VCaP (cell line): ENCODE measurements at regions not wholly inside any gene's neighbourhood (a gene's known extent, or its start where the extent isn't known, plus 50 kb on each side); places are given as distances from the start of the nearest gene placed in this dataset.

Source experiments
- H3K27ac ChIP-seq: fragments of 450-650 bp; 2 replicates; pipeline ENCODE4 v1.5.1; 2017
- TF ChIP-seq, protein P1 (sequence below): fragments of 450-650 bp; conservative IDR thresholded peaks from 2 replicates; pipeline ENCODE4 v1.5.1; 2017; ENCODE audit warnings: mild to moderate bottlenecking, moderate library complexity

DNA sequence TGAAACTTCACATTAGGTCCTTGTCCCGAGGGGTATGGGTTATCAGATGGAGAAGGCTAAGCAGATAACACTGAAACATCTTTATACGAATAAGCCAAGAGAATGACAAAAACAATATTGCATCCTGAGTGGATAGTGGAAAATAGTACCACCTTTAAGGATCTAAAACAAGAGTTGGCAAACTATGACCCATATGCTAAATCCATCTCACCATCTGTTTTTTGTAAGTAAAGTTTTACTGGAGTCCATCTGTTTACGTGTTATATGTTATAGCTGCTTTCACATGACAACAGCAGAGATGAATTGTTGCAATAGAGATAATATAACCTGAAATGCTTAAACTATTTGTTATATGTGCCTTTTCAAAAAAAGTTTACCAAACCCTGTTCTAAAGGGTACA, 76.1 kb upstream of the TRDN start:
- TF ChIP-seq, protein P1, sequence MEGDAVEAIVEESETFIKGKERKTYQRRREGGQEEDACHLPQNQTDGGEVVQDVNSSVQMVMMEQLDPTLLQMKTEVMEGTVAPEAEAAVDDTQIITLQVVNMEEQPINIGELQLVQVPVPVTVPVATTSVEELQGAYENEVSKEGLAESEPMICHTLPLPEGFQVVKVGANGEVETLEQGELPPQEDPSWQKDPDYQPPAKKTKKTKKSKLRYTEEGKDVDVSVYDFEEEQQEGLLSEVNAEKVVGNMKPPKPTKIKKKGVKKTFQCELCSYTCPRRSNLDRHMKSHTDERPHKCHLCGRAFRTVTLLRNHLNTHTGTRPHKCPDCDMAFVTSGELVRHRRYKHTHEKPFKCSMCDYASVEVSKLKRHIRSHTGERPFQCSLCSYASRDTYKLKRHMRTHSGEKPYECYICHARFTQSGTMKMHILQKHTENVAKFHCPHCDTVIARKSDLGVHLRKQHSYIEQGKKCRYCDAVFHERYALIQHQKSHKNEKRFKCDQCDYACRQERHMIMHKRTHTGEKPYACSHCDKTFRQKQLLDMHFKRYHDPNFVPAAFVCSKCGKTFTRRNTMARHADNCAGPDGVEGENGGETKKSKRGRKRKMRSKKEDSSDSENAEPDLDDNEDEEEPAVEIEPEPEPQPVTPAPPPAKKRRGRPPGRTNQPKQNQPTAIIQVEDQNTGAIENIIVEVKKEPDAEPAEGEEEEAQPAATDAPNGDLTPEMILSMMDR = no peak
- no peak overlapping the region for H3K27ac ChIP-seq

DNA sequence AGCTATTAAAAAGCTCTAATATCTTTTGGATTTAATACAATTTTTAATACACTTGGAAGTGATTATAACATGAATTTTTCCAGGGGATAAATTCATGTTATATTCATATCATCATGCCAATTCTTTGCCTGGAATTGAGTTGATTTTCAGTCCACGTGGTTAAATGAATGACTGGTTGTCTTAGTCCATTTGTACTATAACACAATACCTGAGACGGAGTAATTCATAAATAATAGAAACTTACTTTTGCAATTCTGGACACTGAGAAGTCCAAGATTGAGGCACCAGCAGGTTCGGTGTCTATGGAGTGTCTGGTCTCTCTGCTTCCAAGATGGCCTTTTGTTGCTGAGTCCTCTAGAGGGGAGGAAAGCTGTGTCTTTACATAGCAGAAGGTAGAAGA, 66.2 kb upstream of the TRDN start:
- no peak overlapping the region for H3K27ac ChIP-seq
- TF ChIP-seq, protein P1 = no peak

DNA sequence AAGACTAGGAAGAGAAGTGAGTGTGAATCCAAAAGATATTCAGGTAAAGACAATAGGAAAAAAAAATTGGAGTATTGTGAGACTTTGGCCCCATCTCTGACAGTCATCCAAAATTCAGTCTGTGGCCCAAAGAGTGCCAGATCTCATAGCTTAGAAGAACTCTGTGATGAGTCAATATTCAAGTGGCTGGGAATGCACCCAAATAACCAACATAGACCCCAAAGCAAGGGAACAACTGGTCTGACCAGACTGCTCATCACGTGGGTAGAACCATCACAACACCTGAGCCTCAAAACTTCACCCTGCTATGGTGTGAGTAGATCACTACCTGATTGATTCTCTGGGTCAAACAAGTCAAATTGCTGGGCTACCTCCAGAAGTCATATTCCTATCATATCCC, 51.1 kb upstream of the TRDN start:
- TF ChIP-seq, protein P1 = no peak
- no peak overlapping the region for H3K27ac ChIP-seq
